ENCODE measurements at regions not wholly inside any gene's neighbourhood (a gene's known extent, or its start where the extent isn't known, plus 50 kb on each side); places are given as distances from the start of the nearest gene placed in this dataset.

DNA sequence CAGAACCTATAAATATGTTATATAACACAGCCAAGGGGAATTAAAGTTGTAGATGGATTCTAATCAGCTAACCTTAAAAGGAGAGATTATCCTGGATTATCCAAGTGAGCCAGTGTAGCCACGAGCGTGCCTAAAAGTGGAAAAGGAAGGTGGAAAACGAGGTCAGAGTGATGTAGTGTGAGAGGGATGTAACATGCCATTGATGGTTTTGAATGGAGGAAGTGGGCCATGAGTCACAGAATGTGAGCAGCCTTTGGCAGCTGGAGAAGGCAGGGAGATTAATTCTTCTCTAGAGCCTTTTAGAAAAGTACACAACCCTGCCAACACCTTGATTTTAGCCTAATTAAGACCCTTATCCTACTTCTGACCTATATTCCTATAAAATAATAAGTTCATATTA is 149.1 kb downstream of the SLC39A8 start:
- TF ChIP-seq, protein P1, sequence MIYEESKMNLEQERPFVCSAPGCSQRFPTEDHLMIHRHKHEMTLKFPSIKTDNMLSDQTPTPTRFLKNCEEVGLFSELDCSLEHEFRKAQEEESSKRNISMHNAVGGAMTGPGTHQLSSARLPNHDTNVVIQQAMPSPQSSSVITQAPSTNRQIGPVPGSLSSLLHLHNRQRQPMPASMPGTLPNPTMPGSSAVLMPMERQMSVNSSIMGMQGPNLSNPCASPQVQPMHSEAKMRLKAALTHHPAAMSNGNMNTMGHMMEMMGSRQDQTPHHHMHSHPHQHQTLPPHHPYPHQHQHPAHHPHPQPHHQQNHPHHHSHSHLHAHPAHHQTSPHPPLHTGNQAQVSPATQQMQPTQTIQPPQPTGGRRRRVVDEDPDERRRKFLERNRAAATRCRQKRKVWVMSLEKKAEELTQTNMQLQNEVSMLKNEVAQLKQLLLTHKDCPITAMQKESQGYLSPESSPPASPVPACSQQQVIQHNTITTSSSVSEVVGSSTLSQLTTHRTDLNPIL (CRISPR knock-in tag; IDR thresholded peaks at IDR 0.05; ENCODE audit: low read depth), result no peak
- no peak for TF ChIP-seq ZC3H10 (CRISPR knock-in tag; IDR thresholded peaks at IDR 0.05)
- no peak for TF ChIP-seq ARNTL (CRISPR knock-in tag; IDR thresholded peaks at IDR 0.05; ENCODE audit: borderline replicate concordance, low read depth)
- no peak for TF ChIP-seq SNAI2 (CRISPR knock-in tag; IDR thresholded peaks at IDR 0.05)
- no peak for TF ChIP-seq ZNF565 (CRISPR knock-in tag; conservative IDR thresholded peaks at IDR 0.05; ENCODE audit: low read depth)
- TF ChIP-seq CSDC2 (CRISPR knock-in tag; IDR thresholded peaks at IDR 0.05), result no peak

Measured in SK-N-SH treated with all-trans-retinoic acid at 6 μM for 48 hours (cell line).